Stromal cell of bone marrow (primary cell): ENCODE measurements at regions not wholly inside any gene's neighbourhood (a gene's known extent, or its start where the extent isn't known, plus 50 kb on each side); places are given as distances from the start of the nearest gene placed in this dataset.
"Not testable (repeated sequence)": the region's sequence is repeated elsewhere in the genome, so short reads cannot be mapped to it uniquely, and the experiment has no call there.

Experiments used
- DNase-seq: peaks from one replicate; pipeline ENCODE4 v3.0.0-alpha.2; 2012; ENCODE audit warnings: low read depth

- DNase-seq = not testable (repeated sequence)
Observed at GRCh38 chr1:70751676-70752287, 295.8 kb downstream of the PTGER3 start.

- DNase-seq = no peak
Observed at GRCh38 chr1:70754701-70755100, 292.9 kb downstream of the PTGER3 start.

GRCh38 chr1:70760154-70760553 lies 287.5 kb downstream of the PTGER3 start:
- peak; percentile 40 for DNase-seq

GRCh38 chr1:70762386-70762785 lies 285.2 kb downstream of the PTGER3 start:
- DNase-seq = no peak

GRCh38 chr1:70764747-70765146 lies 282.9 kb downstream of the PTGER3 start:
- peak; percentile 6 for DNase-seq

GRCh38 chr1:70767377-70767776 lies 280.2 kb downstream of the PTGER3 start:
- DNase-seq = peak; percentile 52

- DNase-seq = no peak
Observed at GRCh38 chr1:70768216-70768615, 279.4 kb downstream of the PTGER3 start.

GRCh38 chr1:70778056-70778762 lies 269.4 kb downstream of the PTGER3 start:
- peak; percentile 24 for DNase-seq

GRCh38 chr1:70778934-70779333 lies 268.7 kb downstream of the PTGER3 start:
- no peak for DNase-seq

- DNase-seq = peak; percentile 89
Observed at GRCh38 chr1:70779571-70779970, 268.0 kb downstream of the PTGER3 start.

GRCh38 chr1:70785287-70785686 lies 262.3 kb downstream of the PTGER3 start:
- DNase-seq = no peak

- no peak for DNase-seq
Observed at GRCh38 chr1:70790232-70790923, 257.2 kb downstream of the PTGER3 start.

GRCh38 chr1:70795064-70795463 lies 252.6 kb downstream of the PTGER3 start:
- DNase-seq = not testable (repeated sequence)

- DNase-seq = not testable (repeated sequence)
Observed at GRCh38 chr1:70796298-70796697, 251.3 kb downstream of the PTGER3 start.

GRCh38 chr1:70802625-70803024 lies 245.0 kb downstream of the PTGER3 start:
- DNase-seq = not testable (repeated sequence)

GRCh38 chr1:70805641-70806040 lies 242.0 kb downstream of the PTGER3 start:
- no peak for DNase-seq

GRCh38 chr1:70807088-70807664 lies 240.4 kb downstream of the PTGER3 start:
- DNase-seq = no peak

- DNase-seq = no peak
Observed at GRCh38 chr1:70809069-70809468, 238.5 kb downstream of the PTGER3 start.

- no peak for DNase-seq
Observed at GRCh38 chr1:70811815-70812214, 235.8 kb downstream of the PTGER3 start.

- no peak for DNase-seq
Observed at GRCh38 chr1:70812442-70813109, 235.0 kb downstream of the PTGER3 start.

- DNase-seq = peak; percentile 3
Observed at GRCh38 chr1:70818401-70818800, 229.2 kb downstream of the PTGER3 start.

- DNase-seq = no peak
Observed at GRCh38 chr1:70819231-70819630, 228.4 kb downstream of the PTGER3 start.
